IPS-NIHi11 (cell line): ENCODE measurements at regions not wholly inside any gene's neighbourhood (a gene's known extent, or its start where the extent isn't known, plus 50 kb on each side); places are given as distances from the start of the nearest gene placed in this dataset.
"Not testable (repeated sequence)": the region's sequence is repeated elsewhere in the genome, so short reads cannot be mapped to it uniquely, and the experiment has no call there.

ENCODE experiments used
- DNase-seq: peaks from one replicate; pipeline ENCODE4 v3.0.0; 2012; ENCODE audit warnings: mixed read lengths, low spot score

- DNase-seq: peak; percentile 70
Observed at GRCh38 chr10:36448760-36449691, 676.4 kb upstream of the ANKRD30A start.

- DNase-seq: no peak
Observed at GRCh38 chr10:36446881-36447280, 678.5 kb upstream of the ANKRD30A start.

GRCh38 chr10:36443233-36443632 is 682.2 kb upstream of the ANKRD30A start:
- DNase-seq: no peak

GRCh38 chr10:36441557-36441956 is 683.8 kb upstream of the ANKRD30A start:
- no peak for DNase-seq

- DNase-seq: no peak
Observed at GRCh38 chr10:36440539-36440938, 684.9 kb upstream of the ANKRD30A start.

GRCh38 chr10:36437367-36437766 is 688.0 kb upstream of the ANKRD30A start:
- DNase-seq: no peak

GRCh38 chr10:36428507-36428906 is 696.9 kb upstream of the ANKRD30A start:
- no peak for DNase-seq

GRCh38 chr10:36425131-36425797 is 700.1 kb upstream of the ANKRD30A start:
- DNase-seq: no peak

- DNase-seq: no peak
Observed at GRCh38 chr10:36424502-36424901, 700.9 kb upstream of the ANKRD30A start.

GRCh38 chr10:36423821-36424248 is 701.6 kb upstream of the ANKRD30A start:
- DNase-seq: no peak

- DNase-seq: no peak
Observed at GRCh38 chr10:36421992-36422391, 703.4 kb upstream of the ANKRD30A start.

GRCh38 chr10:36416513-36416912 is 708.9 kb upstream of the ANKRD30A start:
- DNase-seq: no peak

- no peak for DNase-seq
Observed at GRCh38 chr10:36412942-36413341, 712.5 kb upstream of the ANKRD30A start.

- DNase-seq: not testable (repeated sequence)
Observed at GRCh38 chr10:36400238-36400637, 725.2 kb upstream of the ANKRD30A start.

GRCh38 chr10:36393801-36394200 is 731.6 kb upstream of the ANKRD30A start:
- DNase-seq: no peak

- no peak for DNase-seq
Observed at GRCh38 chr10:36391405-36391804, 734.0 kb upstream of the ANKRD30A start.

- DNase-seq: no peak
Observed at GRCh38 chr10:36390221-36390620, 735.2 kb upstream of the ANKRD30A start.

- no peak for DNase-seq
Observed at GRCh38 chr10:36388166-36388565, 737.2 kb upstream of the ANKRD30A start.

- DNase-seq: no peak
Observed at GRCh38 chr10:36385693-36386092, 739.7 kb upstream of the ANKRD30A start.

- no peak for DNase-seq
Observed at GRCh38 chr10:36383349-36383748, 741.3 kb upstream of the FZD8 start.

- DNase-seq: no peak
Observed at GRCh38 chr10:36381748-36382147, 739.7 kb upstream of the FZD8 start.

GRCh38 chr10:36380538-36380937 is 738.4 kb upstream of the FZD8 start:
- DNase-seq: no peak

GRCh38 chr10:36375107-36375506 is 733.0 kb upstream of the FZD8 start:
- no peak for DNase-seq
